ENCODE measurements at regions not wholly inside any gene's neighbourhood (a gene's known extent, or its start where the extent isn't known, plus 50 kb on each side); places are given as distances from the start of the nearest gene placed in this dataset.

GRCh38 chr2:128685841-128686496 lies 367.3 kb upstream of the HS6ST1 start:
- no peak overlapping the region for H3K4me3 Mint-ChIP-seq
- ATAC-seq, result peak; percentile 36

GRCh38 chr2:128686497-128686859 lies 367.8 kb upstream of the HS6ST1 start:
- H3K27me3 Mint-ChIP-seq, result no peaks in the 10 kb centered on the region
- H3K9me3 Mint-ChIP-seq (ENCODE audit: low read depth), result no peaks in the 10 kb centered on the region
- DNase-seq, result no peak
- peak overlapping the region; percentile 30 for H3K27ac Mint-ChIP-seq
- CTCF ChIA-PET, result no interaction called here
- H3K36me3 Mint-ChIP-seq, result no peaks in the 10 kb centered on the region
- peaks cover 15% of the 10 kb centered on the region for H3K4me1 Mint-ChIP-seq
- H3K4me3 Mint-ChIP-seq, result no peak overlapping the region
- peak; percentile 70 for ATAC-seq

More at GRCh38 chr2:128685841-128686496, 367.3 kb upstream of the HS6ST1 start:
- peaks cover 15% of the 10 kb centered on the region for H3K4me1 Mint-ChIP-seq
- DNase-seq, result no peak
- CTCF ChIA-PET, result interaction anchor here (0.9 kb wide), 1 partner anchor 51 kb away, joined by 4 read pairs; no protein-coding TSS in a partner anchor
- peak overlapping the region; percentile 30 for H3K27ac Mint-ChIP-seq
- no peaks in the 10 kb centered on the region for H3K36me3 Mint-ChIP-seq
- no peaks in the 10 kb centered on the region for H3K27me3 Mint-ChIP-seq
- H3K9me3 Mint-ChIP-seq (ENCODE audit: low read depth), result no peaks in the 10 kb centered on the region

- ATAC-seq (no peak), DNase-seq (no peak)
- Mint-ChIP-seq H3K27ac (peak overlapping the region; percentile 13), H3K9me3 (ENCODE audit: low read depth) (no peaks in the 10 kb centered on the region), H3K36me3 (no peaks in the 10 kb centered on the region), H3K4me1 (peaks cover 15% of the 10 kb centered on the region), H3K4me3 (no peak overlapping the region), H3K27me3 (no peaks in the 10 kb centered on the region)
- CTCF ChIA-PET, result no interaction called here
Measured at GRCh38 chr2:128686881-128687555, 368.4 kb upstream of the HS6ST1 start.

GRCh38 chr2:128687565-128687964 lies 368.9 kb upstream of the HS6ST1 start:
- ATAC-seq, result no peak
- CTCF ChIA-PET, result no interaction called here
- H3K27ac Mint-ChIP-seq, result no peak overlapping the region
- H3K4me3 Mint-ChIP-seq, result no peak overlapping the region
- peaks cover 15% of the 10 kb centered on the region for H3K4me1 Mint-ChIP-seq
- H3K36me3 Mint-ChIP-seq, result no peaks in the 10 kb centered on the region
- H3K9me3 Mint-ChIP-seq (ENCODE audit: low read depth), result no peaks in the 10 kb centered on the region
- no peaks in the 10 kb centered on the region for H3K27me3 Mint-ChIP-seq
- no peak for DNase-seq

GRCh38 chr2:128689971-128690370 lies 371.3 kb upstream of the HS6ST1 start:
- ATAC-seq (no peak), DNase-seq (no peak)
- CTCF ChIA-PET, result no interaction called here
- no peaks in the 10 kb centered on the region for H3K36me3 Mint-ChIP-seq
- H3K27ac Mint-ChIP-seq, result no peak overlapping the region
- H3K4me1 Mint-ChIP-seq, result peaks cover 15% of the 10 kb centered on the region
- no peak overlapping the region for H3K4me3 Mint-ChIP-seq
- no peaks in the 10 kb centered on the region for H3K27me3 Mint-ChIP-seq
- H3K9me3 Mint-ChIP-seq (ENCODE audit: low read depth), result no peaks in the 10 kb centered on the region

GRCh38 chr2:128690431-128690830 lies 371.8 kb upstream of the HS6ST1 start:
- H3K27me3 Mint-ChIP-seq, result no peaks in the 10 kb centered on the region
- no peak overlapping the region for H3K4me3 Mint-ChIP-seq
- no peaks in the 10 kb centered on the region for H3K36me3 Mint-ChIP-seq
- peaks cover 15% of the 10 kb centered on the region for H3K4me1 Mint-ChIP-seq
- CTCF ChIA-PET, result no interaction called here
- DNase-seq (no peak), ATAC-seq (no peak)
- H3K27ac Mint-ChIP-seq, result no peak overlapping the region
- no peaks in the 10 kb centered on the region for H3K9me3 Mint-ChIP-seq (ENCODE audit: low read depth)

- Mint-ChIP-seq H3K4me1 (peaks cover 13% of the 10 kb centered on the region), H3K27me3 (no peaks in the 10 kb centered on the region), H3K9me3 (ENCODE audit: low read depth) (no peaks in the 10 kb centered on the region), H3K36me3 (no peaks in the 10 kb centered on the region), H3K4me3 (no peak overlapping the region), H3K27ac (no peak overlapping the region)
- no peak for ATAC-seq
- CTCF ChIA-PET, result no interaction called here
- no peak for DNase-seq
Measured at GRCh38 chr2:128690869-128691268, 372.2 kb upstream of the HS6ST1 start.

- Mint-ChIP-seq H3K36me3 (no peaks in the 10 kb centered on the region), H3K4me1 (peaks cover 7% of the 10 kb centered on the region), H3K27me3 (no peaks in the 10 kb centered on the region), H3K4me3 (no peak overlapping the region), H3K27ac (no peak overlapping the region), H3K9me3 (ENCODE audit: low read depth) (no peaks in the 10 kb centered on the region)
- ATAC-seq, result no peak
- CTCF ChIA-PET, result no interaction called here
- no peak for DNase-seq
Measured at GRCh38 chr2:128691526-128691925, 372.9 kb upstream of the HS6ST1 start.

GRCh38 chr2:128692895-128693742 lies 374.5 kb upstream of the HS6ST1 start:
- no peaks in the 10 kb centered on the region for H3K36me3 Mint-ChIP-seq
- DNase-seq (no peak), ATAC-seq (no peak)
- H3K9me3 Mint-ChIP-seq (ENCODE audit: low read depth), result no peaks in the 10 kb centered on the region
- H3K27ac Mint-ChIP-seq, result no peak overlapping the region
- no peak overlapping the region for H3K4me3 Mint-ChIP-seq
- CTCF ChIA-PET, result no interaction called here
- no peaks in the 10 kb centered on the region for H3K4me1 Mint-ChIP-seq
- peaks cover 5% of the 10 kb centered on the region for H3K27me3 Mint-ChIP-seq

GRCh38 chr2:128693743-128694029 lies 375.0 kb upstream of the HS6ST1 start:
- H3K4me3 Mint-ChIP-seq, result no peak overlapping the region
- CTCF ChIA-PET, result no interaction called here
- ATAC-seq (no peak), DNase-seq (no peak)
- H3K4me1 Mint-ChIP-seq, result no peaks in the 10 kb centered on the region
- peaks cover 7% of the 10 kb centered on the region for H3K27me3 Mint-ChIP-seq
- no peaks in the 10 kb centered on the region for H3K9me3 Mint-ChIP-seq (ENCODE audit: low read depth)
- H3K27ac Mint-ChIP-seq, result no peak overlapping the region
- H3K36me3 Mint-ChIP-seq, result no peaks in the 10 kb centered on the region

- ATAC-seq, result no peak
- no peak for DNase-seq
- H3K4me1 Mint-ChIP-seq, result no peaks in the 10 kb centered on the region
- no peaks in the 10 kb centered on the region for H3K36me3 Mint-ChIP-seq
- peaks cover 16% of the 10 kb centered on the region for H3K27me3 Mint-ChIP-seq
- CTCF ChIA-PET, result no interaction called here
- no peak overlapping the region for H3K4me3 Mint-ChIP-seq
- no peaks in the 10 kb centered on the region for H3K9me3 Mint-ChIP-seq (ENCODE audit: low read depth)
- H3K27ac Mint-ChIP-seq, result no peak overlapping the region
Measured at GRCh38 chr2:128695646-128696220, 377.1 kb upstream of the HS6ST1 start.

- Mint-ChIP-seq H3K9me3 (ENCODE audit: low read depth) (no peaks in the 10 kb centered on the region), H3K27me3 (peaks cover 17% of the 10 kb centered on the region), H3K4me3 (no peak overlapping the region), H3K27ac (no peak overlapping the region), H3K36me3 (no peaks in the 10 kb centered on the region), H3K4me1 (no peaks in the 10 kb centered on the region)
- no peak for ATAC-seq
- no peak for DNase-seq
- CTCF ChIA-PET, result no interaction called here
Measured at GRCh38 chr2:128696421-128696820, 377.8 kb upstream of the HS6ST1 start.

- no peaks in the 10 kb centered on the region for H3K36me3 Mint-ChIP-seq
- CTCF ChIA-PET, result no interaction called here
- no peak overlapping the region for H3K4me3 Mint-ChIP-seq
- no peak overlapping the region for H3K27ac Mint-ChIP-seq
- peaks cover 30% of the 10 kb centered on the region for H3K27me3 Mint-ChIP-seq
- DNase-seq (no peak), ATAC-seq (no peak)
- no peaks in the 10 kb centered on the region for H3K4me1 Mint-ChIP-seq
- peaks cover 4% of the 10 kb centered on the region for H3K9me3 Mint-ChIP-seq (ENCODE audit: low read depth)
Measured at GRCh38 chr2:128701418-128701817, 382.8 kb upstream of the HS6ST1 start.

GRCh38 chr2:128702616-128703015 lies 383.9 kb upstream of the HS6ST1 start:
- H3K4me1 Mint-ChIP-seq, result no peaks in the 10 kb centered on the region

More at GRCh38 chr2:128702616-128703015, 383.9 kb upstream of the HS6ST1 start:
- Mint-ChIP-seq H3K27me3 (peaks cover 28% of the 10 kb centered on the region), H3K4me3 (no peak overlapping the region), H3K9me3 (ENCODE audit: low read depth) (peaks cover 6% of the 10 kb centered on the region), H3K27ac (no peak overlapping the region), H3K36me3 (no peaks in the 10 kb centered on the region)
- DNase-seq (no peak), ATAC-seq (no peak)
- CTCF ChIA-PET, result no interaction called here

Data from activated CD8-positive, alpha-beta memory T cell treated with anti-CD3 and anti-CD28 coated beads, Interleukin-2, amount 10 ng/mL, durations not matched to agents 7 days and 5 days (primary cell).